ENCODE measurements at regions not wholly inside any gene's neighbourhood (a gene's known extent, or its start where the extent isn't known, plus 50 kb on each side); places are given as distances from the start of the nearest gene placed in this dataset.
"Not testable (repeated sequence)": the region's sequence is repeated elsewhere in the genome, so short reads cannot be mapped to it uniquely, and the experiment has no call there.

GRCh38 chr3:102941786-102942185, 507.0 kb downstream of the ZPLD1 start:
- DNase-seq (ENCODE audit: low spot score), result no peak
- H3K27ac ChIP-seq, result no peak overlapping the region
- ChIA-PET POLR2A (ENCODE audit: low non-redundant PET) (no interaction called here), CTCF (interaction anchor here (0.6 kb wide), 1 partner anchor 893 kb away, joined by 3 read pairs; no protein-coding TSS in a partner anchor)
- TF ChIP-seq CTCF (conservative IDR thresholded peaks at IDR 0.05; ENCODE audit: low read depth), result no peak

- CTCF ChIA-PET; H3K27ac ChIP-seq; POLR2A ChIA-PET (ENCODE audit: low non-redundant PET); DNase-seq (ENCODE audit: low spot score): not testable (repeated sequence)
These were observed 511.6 kb downstream of the ZPLD1 start for GRCh38 chr3:102946445-102946844.

GRCh38 chr3:102972350-102972749, 537.5 kb downstream of the ZPLD1 start:
- POLR2A ChIA-PET (ENCODE audit: low non-redundant PET), result no interaction called here
- no peak overlapping the region for H3K27ac ChIP-seq
- CTCF ChIA-PET, result interaction anchor here (0.6 kb wide), 1 partner anchor 743 kb away, joined by 3 read pairs; no protein-coding TSS in a partner anchor
- TF ChIP-seq CTCF (conservative IDR thresholded peaks at IDR 0.05; ENCODE audit: low read depth), result no peak
- no peak for DNase-seq (ENCODE audit: low spot score)

GRCh38 chr3:102974333-102974732, 539.5 kb downstream of the ZPLD1 start:
- no peak for DNase-seq (ENCODE audit: low spot score)

GRCh38 chr3:102979191-102979590, 544.4 kb downstream of the ZPLD1 start:
- ChIA-PET CTCF (no interaction called here), POLR2A (ENCODE audit: low non-redundant PET) (no interaction called here)
- DNase-seq (ENCODE audit: low spot score), result no peak
- TF ChIP-seq CTCF (conservative IDR thresholded peaks at IDR 0.05; ENCODE audit: low read depth), result no peak
- no peak overlapping the region for H3K27ac ChIP-seq

More at GRCh38 chr3:102974333-102974732, 539.5 kb downstream of the ZPLD1 start:
- ChIA-PET POLR2A (ENCODE audit: low non-redundant PET) (no interaction called here), CTCF (interaction anchor here (0.7 kb wide), 1 partner anchor 303 kb away, joined by 4 read pairs; no protein-coding TSS in a partner anchor)
- H3K27ac ChIP-seq, result no peak overlapping the region
- TF ChIP-seq CTCF (conservative IDR thresholded peaks at IDR 0.05; ENCODE audit: low read depth), result no peak

- DNase-seq (ENCODE audit: low spot score), result peak; percentile 41
- ChIA-PET CTCF (interaction anchor here (0.5 to 0.7 kb wide), 2 partner anchors 128 to 233 kb away, joined by 3 to 4 read pairs; no protein-coding TSS in a partner anchor), POLR2A (ENCODE audit: low non-redundant PET) (no interaction called here)
- no peak for TF ChIP-seq CTCF (conservative IDR thresholded peaks at IDR 0.05; ENCODE audit: low read depth)
- peak overlapping the region; percentile 56 for H3K27ac ChIP-seq
These were observed 545.0 kb downstream of the ZPLD1 start for GRCh38 chr3:102979682-102980354.

GRCh38 chr3:102980355-102980696, 545.5 kb downstream of the ZPLD1 start:
- no peak for TF ChIP-seq CTCF (conservative IDR thresholded peaks at IDR 0.05; ENCODE audit: low read depth)
- POLR2A ChIA-PET (ENCODE audit: low non-redundant PET), result no interaction called here

More at GRCh38 chr3:102980355-102980696, 545.5 kb downstream of the ZPLD1 start:
- no peak for DNase-seq (ENCODE audit: low spot score)
- peak overlapping the region; percentile 56 for H3K27ac ChIP-seq
- CTCF ChIA-PET, result interaction anchor here (0.7 to 1.2 kb wide), 2 partner anchors 128 to 307 kb away, joined by 3 read pairs; no protein-coding TSS in a partner anchor
